ENCODE measurements at regions not wholly inside any gene's neighbourhood (a gene's known extent, or its start where the extent isn't known, plus 50 kb on each side); places are given as distances from the start of the nearest gene placed in this dataset.

- no peak for DNase-seq
- no peak for FAIRE-seq
- no peaks in the 10 kb centered on the region for H3K4me1 ChIP-seq (ENCODE audit: control insufficient read depth in 3 of 3, insufficient read depth in 2 of 3, low read depth in 1 of 3, low read length in 2 of 3)
- H3K9me3 ChIP-seq (ENCODE audit: control insufficient read depth in 2 of 2, insufficient read depth in 1 of 2, low read depth in 1 of 2, low read length in 1 of 2), result no peaks in the 10 kb centered on the region
- H3K27ac ChIP-seq (ENCODE audit: low read depth in 1 of 3, low read length in 2 of 3), result no peak overlapping the region
- no peaks in the 10 kb centered on the region for H3K27me3 ChIP-seq (ENCODE audit: control insufficient read depth in 3 of 3, insufficient read depth in 3 of 3, low read length in 3 of 3)
- H3K36me3 ChIP-seq (ENCODE audit: control insufficient read depth in 3 of 3, insufficient read depth in 2 of 3, low read depth in 1 of 3, low read length in 3 of 3), result no peaks in the 10 kb centered on the region
- H3K4me3 ChIP-seq (ENCODE audit: low read depth in 1 of 3, low read length in 3 of 3), result no peak overlapping the region
These were observed 56.1 kb upstream of the ELMO1 start for GRCh38 chr7:37504801-37505200.

GRCh38 chr7:37505750-37506353 is 57.2 kb upstream of the ELMO1 start:
- DNase-seq (no peak), FAIRE-seq (no peak)
- 67 to 76% (median 71%) methylated on average over 6 of the region's 6 CpGs for WGBS, 3 donors
- Histone ChIP-seq H3K36me3 (ENCODE audit: control insufficient read depth in 3 of 3, insufficient read depth in 2 of 3, low read depth in 1 of 3, low read length in 3 of 3) (no peaks in the 10 kb centered on the region), H3K4me1 (ENCODE audit: control insufficient read depth in 3 of 3, insufficient read depth in 2 of 3, low read depth in 1 of 3, low read length in 2 of 3) (no peaks in the 10 kb centered on the region), H3K9me3 (ENCODE audit: control insufficient read depth in 2 of 2, insufficient read depth in 1 of 2, low read depth in 1 of 2, low read length in 1 of 2) (no peaks in the 10 kb centered on the region), H3K27me3 (ENCODE audit: control insufficient read depth in 3 of 3, insufficient read depth in 3 of 3, low read length in 3 of 3) (no peaks in the 10 kb centered on the region), H3K27ac (ENCODE audit: low read depth in 1 of 3, low read length in 2 of 3) (no peak overlapping the region), H3K4me3 (ENCODE audit: low read depth in 1 of 3, low read length in 3 of 3) (no peak overlapping the region)

DNA sequence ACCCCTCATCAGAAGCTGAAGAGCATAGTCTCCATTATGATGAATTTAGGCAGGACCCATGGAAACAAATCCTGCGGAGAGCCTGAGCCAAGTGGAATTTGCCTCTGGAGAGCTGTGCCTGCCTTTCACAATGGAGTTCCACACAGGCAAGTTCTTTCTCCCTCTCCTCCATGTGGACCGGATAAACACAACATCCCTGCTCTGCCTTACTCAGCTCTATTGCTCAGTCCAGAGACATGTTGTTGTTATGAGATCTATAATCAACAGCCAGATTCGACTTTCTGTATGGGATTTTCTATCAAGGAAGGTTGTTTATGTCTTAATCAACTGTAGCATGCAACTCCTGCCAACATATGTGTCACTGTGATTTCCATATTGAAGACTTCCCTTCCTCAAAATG is 59.5 kb upstream of the ELMO1 start:
- no peak overlapping the region for H3K4me3 ChIP-seq (ENCODE audit: low read depth in 1 of 3, low read length in 3 of 3)
- H3K36me3 ChIP-seq (ENCODE audit: control insufficient read depth in 3 of 3, insufficient read depth in 2 of 3, low read depth in 1 of 3, low read length in 3 of 3), result no peaks in the 10 kb centered on the region
- no peak overlapping the region for H3K27ac ChIP-seq (ENCODE audit: low read depth in 1 of 3, low read length in 2 of 3)
- WGBS, 3 donors, result 55 to 57% (median 56%) methylated on average over 3 of the region's 3 CpGs
- H3K4me1 ChIP-seq (ENCODE audit: control insufficient read depth in 3 of 3, insufficient read depth in 2 of 3, low read depth in 1 of 3, low read length in 2 of 3), result no peaks in the 10 kb centered on the region
- no peaks in the 10 kb centered on the region for H3K27me3 ChIP-seq (ENCODE audit: control insufficient read depth in 3 of 3, insufficient read depth in 3 of 3, low read length in 3 of 3)
- no peak for DNase-seq
- FAIRE-seq, result no peak
- no peaks in the 10 kb centered on the region for H3K9me3 ChIP-seq (ENCODE audit: control insufficient read depth in 2 of 2, insufficient read depth in 1 of 2, low read depth in 1 of 2, low read length in 1 of 2)

DNA sequence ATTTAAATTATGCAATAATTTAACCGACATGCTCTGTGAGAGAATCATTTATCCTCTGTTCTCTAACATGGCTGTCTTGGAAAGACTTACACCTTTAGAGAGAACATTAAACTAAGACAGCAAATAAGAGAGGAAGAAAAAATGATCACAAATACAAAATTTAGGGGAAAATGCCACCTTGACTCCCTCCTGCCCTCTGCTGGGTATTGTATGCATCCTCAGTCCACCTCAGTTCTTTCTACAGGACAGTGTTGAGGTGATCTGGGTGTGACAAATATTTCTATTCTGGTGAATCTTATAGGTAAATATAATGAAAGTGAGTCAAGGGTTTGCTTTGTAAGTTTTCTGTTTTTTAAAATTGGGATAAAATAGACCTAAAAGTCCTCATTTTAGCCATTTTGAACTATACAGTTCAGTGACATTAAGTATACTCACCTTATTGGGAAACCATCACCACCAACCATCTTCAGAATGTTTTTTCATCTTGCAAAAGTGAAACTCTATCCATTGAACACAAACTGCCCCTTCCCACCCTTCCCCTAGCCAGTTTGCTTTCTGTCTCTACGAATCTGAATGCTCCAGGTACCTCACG is 61.5 kb upstream of the ELMO1 start:
- H3K36me3 ChIP-seq (ENCODE audit: control insufficient read depth in 3 of 3, insufficient read depth in 2 of 3, low read depth in 1 of 3, low read length in 3 of 3), result no peaks in the 10 kb centered on the region
- WGBS, 3 donors, result 72 to 84% (median 74%) methylated on average over 3 of the region's 3 CpGs
- FAIRE-seq, result no peak
- H3K27me3 ChIP-seq (ENCODE audit: control insufficient read depth in 3 of 3, insufficient read depth in 3 of 3, low read length in 3 of 3), result no peaks in the 10 kb centered on the region
- H3K4me3 ChIP-seq (ENCODE audit: low read depth in 1 of 3, low read length in 3 of 3), result no peak overlapping the region
- no peak overlapping the region for H3K27ac ChIP-seq (ENCODE audit: low read depth in 1 of 3, low read length in 2 of 3)
- no peaks in the 10 kb centered on the region for H3K4me1 ChIP-seq (ENCODE audit: control insufficient read depth in 3 of 3, insufficient read depth in 2 of 3, low read depth in 1 of 3, low read length in 2 of 3)
- H3K9me3 ChIP-seq (ENCODE audit: control insufficient read depth in 2 of 2, insufficient read depth in 1 of 2, low read depth in 1 of 2, low read length in 1 of 2), result no peaks in the 10 kb centered on the region
- peak in 1 of 2 donors; percentile 4 for DNase-seq

- no peak overlapping the region for H3K4me3 ChIP-seq (ENCODE audit: low read depth in 1 of 3, low read length in 3 of 3)
- 48 to 60% (median 48%) methylated on average over 4 of the region's 4 CpGs for WGBS, 3 donors
- DNase-seq (no peak), FAIRE-seq (no peak)
- no peaks in the 10 kb centered on the region for H3K36me3 ChIP-seq (ENCODE audit: control insufficient read depth in 3 of 3, insufficient read depth in 2 of 3, low read depth in 1 of 3, low read length in 3 of 3)
- H3K27me3 ChIP-seq (ENCODE audit: control insufficient read depth in 3 of 3, insufficient read depth in 3 of 3, low read length in 3 of 3), result no peaks in the 10 kb centered on the region
- no peaks in the 10 kb centered on the region for H3K4me1 ChIP-seq (ENCODE audit: control insufficient read depth in 3 of 3, insufficient read depth in 2 of 3, low read depth in 1 of 3, low read length in 2 of 3)
- no peaks in the 10 kb centered on the region for H3K9me3 ChIP-seq (ENCODE audit: control insufficient read depth in 2 of 2, insufficient read depth in 1 of 2, low read depth in 1 of 2, low read length in 1 of 2)
- no peak overlapping the region for H3K27ac ChIP-seq (ENCODE audit: low read depth in 1 of 3, low read length in 2 of 3)
These were observed 63.3 kb upstream of the ELMO1 start for GRCh38 chr7:37511915-37512314.

DNA sequence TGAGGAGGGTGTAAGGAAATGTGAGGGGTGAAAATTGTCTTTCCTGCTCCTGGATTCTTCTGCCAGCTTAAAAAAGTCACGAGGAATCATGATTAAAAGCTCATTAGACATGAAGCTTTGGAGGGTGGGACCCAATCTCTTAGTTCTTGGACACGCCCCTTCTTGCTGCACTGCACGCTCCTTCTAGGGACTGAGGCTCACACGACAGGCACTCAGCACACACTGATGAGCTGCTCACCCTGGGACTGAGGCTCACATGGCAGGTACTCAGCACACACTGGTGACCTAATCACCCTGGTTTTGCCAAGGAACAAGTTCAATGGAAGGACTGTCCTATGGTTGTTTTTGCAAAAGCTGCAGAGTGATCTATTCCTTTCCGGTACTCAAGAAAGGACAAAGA is 65.8 kb upstream of the ELMO1 start:
- Histone ChIP-seq H3K4me3 (ENCODE audit: low read depth in 1 of 3, low read length in 3 of 3) (no peak overlapping the region), H3K27me3 (ENCODE audit: control insufficient read depth in 3 of 3, insufficient read depth in 3 of 3, low read length in 3 of 3) (no peaks in the 10 kb centered on the region), H3K27ac (ENCODE audit: low read depth in 1 of 3, low read length in 2 of 3) (no peak overlapping the region), H3K4me1 (ENCODE audit: control insufficient read depth in 3 of 3, insufficient read depth in 2 of 3, low read depth in 1 of 3, low read length in 2 of 3) (no peaks in the 10 kb centered on the region), H3K9me3 (ENCODE audit: control insufficient read depth in 2 of 2, insufficient read depth in 1 of 2, low read depth in 1 of 2, low read length in 1 of 2) (no peaks in the 10 kb centered on the region), H3K36me3 (ENCODE audit: control insufficient read depth in 3 of 3, insufficient read depth in 2 of 3, low read depth in 1 of 3, low read length in 3 of 3) (no peaks in the 10 kb centered on the region)
- DNase-seq (no peak), FAIRE-seq (no peak)
- 59 to 69% (median 66%) methylated on average over 5 of the region's 5 CpGs for WGBS, 3 donors

DNA sequence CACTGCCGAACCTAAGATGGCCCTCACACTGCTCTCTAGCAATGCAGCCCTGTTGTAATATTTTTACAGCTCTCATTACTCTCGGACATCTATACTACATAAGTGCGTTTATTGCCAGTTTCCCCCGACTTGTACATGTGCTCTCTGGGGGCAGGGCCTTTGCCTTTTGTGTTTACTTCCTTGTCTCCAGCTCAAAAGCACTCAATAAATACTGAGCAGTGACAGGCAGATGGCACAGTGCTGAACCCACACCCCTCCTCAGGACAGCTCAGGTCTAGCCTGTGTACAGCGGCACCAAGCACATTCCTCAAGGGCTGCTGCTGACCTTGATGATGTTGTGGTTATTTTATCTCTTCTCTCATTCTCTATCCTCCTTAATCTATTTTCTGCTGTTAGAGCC is 68.0 kb upstream of the ELMO1 start:
- WGBS, 3 donors, result 37 to 52% (median 44%) methylated on average over 5 of the region's 5 CpGs
- Histone ChIP-seq H3K36me3 (ENCODE audit: control insufficient read depth in 3 of 3, insufficient read depth in 2 of 3, low read depth in 1 of 3, low read length in 3 of 3) (no peaks in the 10 kb centered on the region), H3K4me3 (ENCODE audit: low read depth in 1 of 3, low read length in 3 of 3) (no peak overlapping the region), H3K27me3 (ENCODE audit: control insufficient read depth in 3 of 3, insufficient read depth in 3 of 3, low read length in 3 of 3) (no peaks in the 10 kb centered on the region), H3K4me1 (ENCODE audit: control insufficient read depth in 3 of 3, insufficient read depth in 2 of 3, low read depth in 1 of 3, low read length in 2 of 3) (no peaks in the 10 kb centered on the region), H3K9me3 (ENCODE audit: control insufficient read depth in 2 of 2, insufficient read depth in 1 of 2, low read depth in 1 of 2, low read length in 1 of 2) (no peaks in the 10 kb centered on the region), H3K27ac (ENCODE audit: low read depth in 1 of 3, low read length in 2 of 3) (no peak overlapping the region)
- FAIRE-seq (no peak), DNase-seq (peak in 1 of 2 donors; percentile 11)

DNA sequence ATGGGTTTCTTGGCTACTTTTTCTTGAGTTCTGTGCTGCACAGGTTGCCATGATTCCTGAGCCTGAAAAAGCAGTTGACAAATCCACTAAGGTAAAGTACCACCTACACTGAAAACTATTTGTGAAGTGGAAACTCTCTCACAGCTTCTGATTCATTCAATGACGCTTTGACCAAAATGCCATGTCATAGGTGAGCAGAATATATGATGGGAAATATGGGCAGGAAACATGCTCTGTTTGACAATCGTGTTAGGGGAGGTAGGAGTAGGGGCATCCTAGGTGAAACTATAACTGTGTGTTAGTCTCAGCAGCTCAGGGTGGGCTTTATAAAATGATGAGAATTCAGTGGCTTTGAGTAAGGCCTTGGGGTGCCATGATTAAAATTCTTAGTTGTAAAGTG is 69.6 kb upstream of the ELMO1 start:
- DNase-seq (no peak), FAIRE-seq (no peak)
- no peaks in the 10 kb centered on the region for H3K36me3 ChIP-seq (ENCODE audit: control insufficient read depth in 3 of 3, insufficient read depth in 2 of 3, low read depth in 1 of 3, low read length in 3 of 3)
- no peaks in the 10 kb centered on the region for H3K4me1 ChIP-seq (ENCODE audit: control insufficient read depth in 3 of 3, insufficient read depth in 2 of 3, low read depth in 1 of 3, low read length in 2 of 3)
- no peaks in the 10 kb centered on the region for H3K27me3 ChIP-seq (ENCODE audit: control insufficient read depth in 3 of 3, insufficient read depth in 3 of 3, low read length in 3 of 3)
- no peak overlapping the region for H3K27ac ChIP-seq (ENCODE audit: low read depth in 1 of 3, low read length in 2 of 3)
- 80 to 87% (median 82%) methylated on average over 2 of the region's 2 CpGs for WGBS, 3 donors
- H3K9me3 ChIP-seq (ENCODE audit: control insufficient read depth in 2 of 2, insufficient read depth in 1 of 2, low read depth in 1 of 2, low read length in 1 of 2), result no peaks in the 10 kb centered on the region
- H3K4me3 ChIP-seq (ENCODE audit: low read depth in 1 of 3, low read length in 3 of 3), result no peak overlapping the region

DNA sequence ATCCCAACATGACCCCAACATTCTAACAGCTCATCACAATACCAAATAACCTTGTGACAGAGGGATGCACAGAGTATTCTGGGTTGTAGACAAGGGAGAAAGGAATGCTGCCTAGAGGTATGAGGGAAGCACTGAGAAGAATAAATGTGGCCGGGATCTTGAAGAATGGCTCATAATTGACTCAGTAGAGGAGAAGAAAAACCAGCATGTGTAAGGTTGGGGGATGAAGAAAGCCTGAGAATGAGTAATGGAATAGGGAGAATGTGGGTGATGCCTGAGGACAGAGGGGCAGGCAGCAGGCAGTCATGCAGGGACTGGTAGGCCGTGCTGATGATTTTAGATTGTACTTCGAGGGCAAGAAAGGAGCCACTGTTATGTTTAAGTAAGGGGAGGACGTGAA is 75.4 kb upstream of the ELMO1 start:
- no peaks in the 10 kb centered on the region for H3K4me1 ChIP-seq (ENCODE audit: control insufficient read depth in 3 of 3, insufficient read depth in 2 of 3, low read depth in 1 of 3, low read length in 2 of 3)
- H3K36me3 ChIP-seq (ENCODE audit: control insufficient read depth in 3 of 3, insufficient read depth in 2 of 3, low read depth in 1 of 3, low read length in 3 of 3), result no peaks in the 10 kb centered on the region
- no peak overlapping the region for H3K27ac ChIP-seq (ENCODE audit: low read depth in 1 of 3, low read length in 2 of 3)
- FAIRE-seq, result no peak
- H3K9me3 ChIP-seq (ENCODE audit: control insufficient read depth in 2 of 2, insufficient read depth in 1 of 2, low read depth in 1 of 2, low read length in 1 of 2), result no peaks in the 10 kb centered on the region
- 66 to 74% (median 73%) methylated on average over 4 of the region's 4 CpGs for WGBS, 3 donors
- no peak overlapping the region for H3K4me3 ChIP-seq (ENCODE audit: low read depth in 1 of 3, low read length in 3 of 3)
- H3K27me3 ChIP-seq (ENCODE audit: control insufficient read depth in 3 of 3, insufficient read depth in 3 of 3, low read length in 3 of 3), result no peaks in the 10 kb centered on the region
- no peak for DNase-seq

All from small intestine (tissue), 7 donors.